OCI-LY3 (cell line): ENCODE measurements at regions not wholly inside any gene's neighbourhood (a gene's known extent, or its start where the extent isn't known, plus 50 kb on each side); places are given as distances from the start of the nearest gene placed in this dataset.

Source experiments
- H2AFZ ChIP-seq: fragments of 200-600, 300-600 bp; shearing (Covaris generic); 2 replicates; pipeline ENCODE4 v1.6.0; 2014; ENCODE audit warnings: antibody characterized with exemption, low read depth, low read length
- H3K27ac ChIP-seq: fragments of 200-600, 300-600 bp; sonication (generic); 2 replicates; pipeline ENCODE4 v1.5.1; 2014; ENCODE audit warnings: mild to moderate bottlenecking, low read length, moderate library complexity, mixed read lengths
- H3K27me3 ChIP-seq: fragments of 200-600, 300-600 bp; sonication (generic); 2 replicates; pipeline ENCODE4 v1.6.1; 2014; ENCODE audit warnings: low read depth, low read length, mixed read lengths
- H3K36me3 ChIP-seq: fragments of 200-600, 300-600 bp; sonication (generic); replicated peaks from 2 replicates; pipeline ENCODE3; 2014; ENCODE audit warnings: low read depth, low read length, mixed read lengths
- H3K4me1 ChIP-seq: fragments of 300-600, 200-600 bp; sonication (generic); 2 replicates; pipeline ENCODE4 v1.6.1; 2014; ENCODE audit warnings: low read length, mixed read lengths
- H3K4me2 ChIP-seq: fragments of 200-600, 300-600 bp; sonication (generic); 2 replicates; pipeline ENCODE4 v1.6.1; 2014; ENCODE audit warnings: low read length, mixed read lengths
- H3K4me3 ChIP-seq: fragments of 300-600, 200-600 bp; sonication (generic); 2 replicates; pipeline ENCODE4 v1.5.1; 2014; ENCODE audit warnings: antibody characterized with exemption, mild to moderate bottlenecking, low read length, moderate library complexity
- H3K79me2 ChIP-seq: fragments of 300-600, 200-600 bp; shearing (Covaris generic); 2 replicates; pipeline ENCODE4 v1.6.1; 2014; ENCODE audit warnings: mild to moderate bottlenecking, low read length, mixed read lengths
- H3K9ac ChIP-seq: fragments of 300-600, 200-600 bp; shearing (Covaris generic); 2 replicates; pipeline ENCODE4 v1.6.0; 2014; ENCODE audit warnings: mild to moderate bottlenecking, low read length, moderate library complexity
- H3K9me3 ChIP-seq: fragments of 200-600, 300-600 bp; shearing (Covaris generic); 2 replicates; pipeline ENCODE4 v1.6.1; 2014; ENCODE audit warnings: low read length, mixed read lengths; ENCODE audit not compliant: insufficient read depth
- H4K20me1 ChIP-seq: fragments of 200-600, 300-600 bp; sonication (generic); 2 replicates; pipeline ENCODE4 v1.6.1; 2016; ENCODE audit warnings: low read length, mixed read lengths; ENCODE audit not compliant: insufficient read depth
- CTCF ChIP-seq: fragments of 200-600, 300-600 bp; sonication (generic); IDR thresholded peaks from 2 replicates; pipeline ENCODE4 v1.5.1; 2014; ENCODE audit warnings: antibody characterized with exemption, low read length, low read depth
- EZH2phosphoT487 ChIP-seq: fragments of 200-600 bp; shearing (Covaris generic); IDR thresholded peaks from 2 replicates; pipeline ENCODE4 v1.6.1; 2018; ENCODE audit warnings: antibody characterized with exemption, mixed run types, low read depth

GRCh38 chr18:37902344-37902743 is 336.7 kb upstream of the CELF4 start:
- TF ChIP-seq EZH2phosphoT487 (no peak), CTCF (no peak)
- Histone ChIP-seq H4K20me1 (no peaks in the 10 kb centered on the region), H3K27me3 (no peaks in the 10 kb centered on the region), H3K4me2 (no peak overlapping the region), H3K79me2 (no peaks in the 10 kb centered on the region), H2AFZ (no peak overlapping the region), H3K27ac (no peak overlapping the region), H3K36me3 (no peaks in the 10 kb centered on the region), H3K9me3 (no peaks in the 10 kb centered on the region), H3K4me1 (peaks cover 15% of the 10 kb centered on the region), H3K4me3 (no peak overlapping the region), H3K9ac (no peak overlapping the region)

DNA sequence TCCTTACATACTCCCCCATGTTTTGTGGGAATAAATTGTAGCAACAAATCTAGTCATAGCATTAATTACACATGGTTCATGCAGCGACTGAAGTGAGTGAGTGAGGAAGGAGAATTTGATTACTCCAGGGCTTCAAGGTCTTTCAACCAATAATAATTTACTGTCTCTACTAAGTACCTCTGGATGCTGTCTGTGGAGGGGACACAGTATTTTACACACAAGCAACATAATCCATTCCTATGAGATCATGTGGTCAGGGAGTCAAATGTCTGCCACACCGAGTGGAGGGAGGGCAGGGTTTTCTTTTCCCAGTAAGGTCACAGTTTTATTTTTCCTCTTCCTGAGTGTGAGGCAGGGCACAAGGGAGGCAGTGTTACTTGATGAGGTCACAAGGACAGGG is 334.7 kb upstream of the CELF4 start:
- Histone ChIP-seq H3K4me2 (no peak overlapping the region), H3K27me3 (no peaks in the 10 kb centered on the region), H3K9me3 (no peaks in the 10 kb centered on the region), H3K4me1 (peaks cover 8% of the 10 kb centered on the region), H3K36me3 (no peaks in the 10 kb centered on the region), H4K20me1 (no peaks in the 10 kb centered on the region), H2AFZ (no peak overlapping the region), H3K27ac (no peak overlapping the region), H3K9ac (no peak overlapping the region), H3K79me2 (no peaks in the 10 kb centered on the region), H3K4me3 (no peak overlapping the region)
- TF ChIP-seq CTCF (no peak), EZH2phosphoT487 (no peak)

GRCh38 chr18:37889963-37890362 is 324.4 kb upstream of the CELF4 start:
- Histone ChIP-seq H3K4me3 (no peak overlapping the region), H3K9me3 (no peaks in the 10 kb centered on the region), H2AFZ (no peak overlapping the region), H3K27me3 (no peaks in the 10 kb centered on the region), H4K20me1 (no peaks in the 10 kb centered on the region), H3K27ac (no peak overlapping the region), H3K9ac (no peak overlapping the region), H3K4me1 (no peaks in the 10 kb centered on the region), H3K4me2 (no peak overlapping the region), H3K79me2 (no peaks in the 10 kb centered on the region), H3K36me3 (no peaks in the 10 kb centered on the region)
- TF ChIP-seq EZH2phosphoT487: no peak
- no peak for TF ChIP-seq CTCF

GRCh38 chr18:37874721-37875120 is 309.1 kb upstream of the CELF4 start:
- Histone ChIP-seq H3K27ac (no peak overlapping the region), H3K27me3 (no peaks in the 10 kb centered on the region), H3K9me3 (no peaks in the 10 kb centered on the region), H3K36me3 (no peaks in the 10 kb centered on the region), H3K4me1 (no peaks in the 10 kb centered on the region; the same call in 1 of the 2 replicates), H3K9ac (no peak overlapping the region), H4K20me1 (no peaks in the 10 kb centered on the region), H2AFZ (0 out of 2 replicates have a peak overlapping the region, but pooled peaks have one; percentile 6), H3K4me2 (no peak overlapping the region), H3K4me3 (no peak overlapping the region), H3K79me2 (no peaks in the 10 kb centered on the region)
- no peak for TF ChIP-seq CTCF
- TF ChIP-seq EZH2phosphoT487: no peak
